ENCODE measurements at regions not wholly inside any gene's neighbourhood (a gene's known extent, or its start where the extent isn't known, plus 50 kb on each side); places are given as distances from the start of the nearest gene placed in this dataset.
A peak's percentile ranks its signal among the peaks of the same experiment; 100 is the strongest.

DNA sequence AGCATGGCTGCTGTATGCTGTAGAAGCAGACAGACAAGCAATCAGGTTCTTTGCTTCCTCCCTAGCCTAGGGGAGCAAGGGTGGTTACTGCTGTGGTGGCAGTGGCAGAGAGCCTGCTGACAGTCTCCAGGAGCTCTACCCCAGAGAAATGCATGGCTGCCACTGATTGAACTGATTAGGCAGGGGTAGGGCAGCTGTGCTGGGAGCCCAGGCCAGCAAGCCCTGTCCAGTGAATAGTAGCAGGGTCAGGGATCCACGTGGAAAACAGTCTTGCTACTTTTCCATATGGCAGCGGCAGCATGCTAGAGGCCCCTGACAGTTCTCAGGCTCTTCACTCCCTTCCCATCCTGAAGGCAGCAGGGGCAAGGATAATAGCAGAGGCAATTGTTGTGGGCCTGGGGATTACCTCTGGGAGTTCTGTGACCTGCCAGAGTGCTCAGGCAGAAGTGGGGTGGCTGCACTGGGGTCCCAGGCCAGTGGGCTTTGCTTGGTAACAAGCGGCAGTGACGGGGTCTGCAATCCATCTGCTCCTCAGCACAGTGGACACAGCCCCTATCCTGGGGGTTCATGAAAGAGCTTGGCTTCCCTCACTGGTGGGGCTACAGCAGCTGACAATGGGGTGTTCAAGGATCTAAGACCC lies 558.8 kb upstream of the GHITM start:
- no peak for DNase-seq (ENCODE audit: low read depth)

- no peak for DNase-seq (ENCODE audit: low read depth)
Observed at GRCh38 chr10:83582407-83583095, 556.8 kb upstream of the GHITM start.

DNA sequence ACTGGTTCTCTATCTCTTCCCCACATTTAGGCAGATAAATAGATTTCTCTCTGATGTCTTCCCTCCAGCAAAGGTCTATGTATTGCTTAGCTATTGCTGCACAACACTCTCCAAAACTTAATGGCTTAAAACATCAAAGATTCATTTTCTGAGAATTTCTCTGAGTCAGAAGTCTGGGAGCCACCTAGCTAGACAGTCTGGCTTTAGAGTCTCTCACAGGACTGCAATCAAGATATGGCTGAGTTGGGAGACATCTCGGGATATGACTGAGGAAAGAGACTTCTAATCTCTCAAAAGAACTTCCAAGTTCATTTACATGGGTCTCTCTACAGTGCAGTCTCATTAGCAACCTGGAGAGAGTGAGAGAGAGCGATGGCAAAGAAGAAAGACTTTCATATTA lies 553.6 kb upstream of the GHITM start:
- no peak for DNase-seq (ENCODE audit: low read depth)

DNA sequence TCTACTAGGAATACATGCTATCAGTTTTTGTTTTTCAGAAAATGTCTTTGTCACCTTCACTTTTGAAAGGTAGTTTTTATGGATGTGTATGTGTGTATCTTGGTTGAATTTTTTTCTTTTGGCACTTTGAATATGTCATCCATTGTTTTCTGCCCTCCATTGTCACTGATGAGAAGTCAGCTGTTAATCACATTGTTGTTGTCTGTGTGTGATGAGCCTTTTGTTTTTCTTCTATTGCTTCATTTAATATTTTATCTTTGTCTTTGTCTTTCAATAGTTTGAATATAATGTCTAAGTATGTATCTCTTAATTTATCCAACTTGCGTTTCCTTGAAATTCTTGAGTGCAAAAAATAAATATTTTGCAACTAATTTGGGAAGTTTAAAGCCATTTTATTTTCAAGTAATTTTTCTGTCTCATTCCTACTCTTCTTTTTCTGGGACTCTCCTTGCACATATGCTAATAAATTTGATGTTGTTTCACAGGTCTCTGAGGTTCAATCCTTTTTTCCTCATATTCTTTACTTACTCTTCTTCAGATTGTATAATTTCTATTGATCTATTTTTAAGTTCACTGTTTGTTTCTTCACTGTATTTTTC lies 546.9 kb upstream of the GHITM start:
- DNase-seq (ENCODE audit: low read depth): no peak

DNA sequence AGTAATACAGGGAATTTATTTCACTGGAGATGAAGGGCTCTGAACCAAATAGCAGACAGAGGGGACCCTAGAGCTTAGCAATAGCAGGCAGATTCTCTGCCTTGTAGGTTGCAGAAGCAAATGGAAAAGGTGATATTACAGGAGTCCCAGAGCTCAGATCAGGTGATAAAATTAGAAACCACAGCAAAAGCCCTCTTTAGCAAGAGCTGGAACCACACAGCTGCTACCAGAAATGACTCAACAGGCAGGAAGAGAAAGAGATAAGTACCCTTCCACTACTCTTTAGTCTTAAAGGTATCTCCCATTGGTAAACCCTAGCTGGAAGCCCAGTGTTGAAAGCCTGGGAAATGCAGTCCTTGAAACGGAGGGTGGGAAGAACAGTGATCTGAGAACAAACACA lies 535.6 kb upstream of the GHITM start:
- peak; percentile 38 for DNase-seq (ENCODE audit: low read depth)

- DNase-seq (ENCODE audit: low read depth): no peak
Observed at GRCh38 chr10:83605783-83606630, 533.3 kb upstream of the GHITM start.

DNA sequence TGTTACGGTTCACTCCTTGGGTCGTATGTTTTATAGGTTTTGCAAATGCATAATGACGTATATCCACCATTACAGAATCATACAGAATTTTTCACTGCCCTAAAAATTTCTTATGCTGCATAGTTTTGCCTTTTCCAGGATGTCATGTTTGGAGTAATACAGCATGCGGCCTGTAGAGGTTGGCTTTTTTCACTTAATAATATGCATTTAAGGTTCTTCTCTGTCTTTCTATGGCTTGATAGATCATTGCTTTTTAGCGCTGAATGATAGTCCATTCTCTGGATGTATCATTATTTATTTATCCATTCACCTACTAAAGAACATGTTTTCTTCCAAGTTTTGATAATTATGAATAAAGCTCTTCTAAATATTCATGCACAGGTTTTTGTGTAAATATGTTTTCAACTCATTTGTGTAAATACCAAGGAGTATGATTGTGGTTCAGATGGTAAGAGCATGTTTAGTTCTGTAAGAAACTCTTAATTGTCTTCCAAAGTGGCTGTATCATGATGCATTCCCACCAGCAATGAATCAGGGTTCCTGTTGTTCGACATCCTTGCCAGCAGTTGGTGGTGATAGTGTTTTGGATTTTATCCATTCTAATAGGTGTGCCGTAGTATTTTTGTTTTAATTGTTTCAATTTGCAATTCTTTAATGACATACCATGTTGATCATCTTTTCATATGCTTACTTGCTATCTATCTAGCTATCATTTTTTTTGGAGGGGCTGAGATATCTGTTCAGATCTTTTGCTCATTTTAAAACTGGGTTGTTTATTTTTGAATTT lies 531.2 kb upstream of the GHITM start:
- peak; percentile 17 for DNase-seq (ENCODE audit: low read depth)

DNA sequence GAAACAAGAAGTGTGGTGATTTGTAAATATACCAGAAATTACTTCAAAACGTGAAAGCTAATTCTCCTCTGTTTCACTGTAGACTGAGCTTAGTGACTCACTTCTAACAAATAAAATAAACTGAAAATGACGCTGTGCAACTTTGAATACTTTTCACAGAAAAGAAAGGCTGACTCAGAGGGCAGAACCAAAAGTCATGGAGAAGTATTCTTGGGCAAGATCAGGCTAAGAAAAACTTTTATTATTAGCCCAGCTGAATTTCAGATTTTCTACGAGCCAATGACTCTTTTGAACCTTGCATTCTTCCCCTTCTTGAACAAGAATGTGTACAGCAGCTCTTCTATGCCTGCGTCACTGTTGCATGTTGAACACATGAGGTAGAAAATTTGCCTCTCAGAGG lies 527.3 kb upstream of the GHITM start:
- peak; percentile 64 for DNase-seq (ENCODE audit: low read depth)

DNA sequence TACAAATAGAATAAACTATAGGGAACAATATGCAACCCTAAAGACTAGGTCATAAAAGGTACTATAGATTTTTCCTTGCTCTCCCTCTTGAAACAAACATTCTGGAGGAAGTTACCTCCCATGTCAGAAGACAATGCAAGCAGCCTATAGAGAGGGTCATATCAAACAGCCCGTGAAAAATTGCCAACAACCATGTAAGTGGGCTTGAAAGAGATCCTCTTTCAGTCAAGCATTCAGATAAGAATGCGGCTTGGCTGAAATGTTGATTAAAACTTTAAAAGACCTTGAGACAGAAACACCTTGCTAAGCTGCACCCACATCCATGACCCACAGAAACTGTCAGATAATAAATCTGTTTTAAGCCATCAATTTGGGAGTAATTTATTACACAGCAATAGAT lies 526.6 kb upstream of the GHITM start:
- no peak for DNase-seq (ENCODE audit: low read depth)

- no peak for DNase-seq (ENCODE audit: low read depth)
Observed at GRCh38 chr10:83617172-83617571, 522.1 kb upstream of the GHITM start.

GRCh38 chr10:83617692-83618545 lies 521.4 kb upstream of the GHITM start:
- DNase-seq (ENCODE audit: low read depth): no peak

DNA sequence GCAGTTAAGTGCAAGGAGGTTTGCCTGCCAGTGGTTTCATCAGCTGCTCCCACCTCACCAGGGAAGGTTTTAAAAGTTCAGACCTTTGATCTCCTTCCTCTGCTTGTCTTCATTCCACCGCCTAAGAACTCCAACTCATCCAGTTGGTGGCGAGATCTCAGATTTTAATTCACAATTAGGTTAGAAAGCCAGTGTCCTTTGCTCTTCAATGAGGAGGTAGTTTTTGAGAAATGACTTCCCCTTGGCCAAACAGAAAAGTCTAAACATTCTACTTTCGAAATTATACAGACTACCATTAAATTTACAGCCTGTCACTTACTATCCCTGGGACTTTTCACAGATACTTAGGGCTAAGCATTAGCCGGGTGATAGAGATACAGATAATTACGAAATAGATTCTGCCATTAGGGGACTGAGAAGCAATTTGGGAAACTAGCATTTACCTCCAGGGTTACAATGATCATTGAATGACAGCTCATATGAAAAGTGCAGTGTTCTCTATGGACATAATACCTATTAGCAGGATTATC lies 513.4 kb upstream of the GHITM start:
- no peak for DNase-seq (ENCODE audit: low read depth)

- no peak for DNase-seq (ENCODE audit: low read depth)
Observed at GRCh38 chr10:83632701-83633100, 506.6 kb upstream of the GHITM start.

DNA sequence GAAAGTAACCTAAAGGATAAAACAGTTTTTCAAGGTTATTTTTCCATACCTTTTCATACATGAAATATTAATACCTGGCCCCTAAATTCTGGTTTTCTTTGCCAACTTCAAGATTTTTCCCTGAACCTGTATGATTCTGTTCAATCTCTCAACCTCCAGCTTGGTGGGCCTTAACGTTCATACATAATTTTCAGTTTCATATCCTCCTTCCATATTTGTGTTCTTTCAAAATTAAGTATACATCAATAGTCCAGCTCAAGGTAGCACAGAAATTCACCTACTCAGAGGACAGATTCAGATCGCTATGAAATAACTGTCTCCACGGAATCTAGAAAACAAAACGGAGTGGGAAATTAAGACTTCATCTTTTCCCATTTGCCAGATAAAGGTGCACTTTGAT lies 505.8 kb upstream of the GHITM start:
- DNase-seq (ENCODE audit: low read depth): no peak

DNA sequence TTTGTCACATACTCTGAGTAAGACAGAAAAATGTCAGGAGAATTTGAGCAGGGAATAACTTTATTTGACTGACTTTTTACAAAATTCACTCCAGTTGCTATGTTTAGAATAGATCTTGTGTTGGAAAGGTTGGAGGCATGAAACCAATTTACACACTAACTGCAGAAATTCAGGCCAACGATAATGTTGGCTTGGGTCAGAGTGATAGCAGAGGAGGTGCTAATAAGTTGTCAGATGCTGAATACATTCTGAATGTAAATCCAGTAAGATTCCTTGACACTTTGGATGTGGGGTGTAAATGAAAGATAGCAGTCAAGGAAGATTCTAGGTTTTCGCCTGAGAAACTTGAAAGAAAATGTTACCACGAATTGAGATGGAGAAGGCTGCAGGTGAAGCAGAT lies 502.5 kb upstream of the GHITM start:
- DNase-seq (ENCODE audit: low read depth): no peak

- DNase-seq (ENCODE audit: low read depth): no peak
Observed at GRCh38 chr10:83647526-83647925, 491.8 kb upstream of the GHITM start.

GRCh38 chr10:83648201-83648600 lies 491.1 kb upstream of the GHITM start:
- no peak for DNase-seq (ENCODE audit: low read depth)

DNA sequence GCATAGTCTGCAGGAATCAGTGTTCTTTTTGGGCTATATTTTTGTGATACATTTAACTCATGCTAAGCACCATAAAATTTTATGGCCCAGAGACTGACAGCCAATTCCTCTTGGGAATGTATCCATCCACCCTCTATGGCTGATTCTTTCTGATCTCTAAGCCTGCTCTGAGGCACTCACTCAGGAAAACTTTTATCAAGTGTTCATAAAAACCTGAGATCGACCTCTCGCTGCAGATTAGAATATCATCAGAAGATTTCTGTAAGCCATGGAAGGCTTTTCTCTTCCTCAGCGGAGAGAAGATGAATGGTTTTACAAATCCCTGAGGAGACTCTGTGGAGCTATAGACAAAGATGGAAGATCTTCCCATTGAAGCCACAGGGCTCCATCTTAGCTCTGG lies 489.8 kb upstream of the GHITM start:
- DNase-seq (ENCODE audit: low read depth): no peak

GRCh38 chr10:83654689-83655088 lies 484.6 kb upstream of the GHITM start:
- DNase-seq (ENCODE audit: low read depth): no peak

GRCh38 chr10:83656924-83657323 lies 482.4 kb upstream of the GHITM start:
- no peak for DNase-seq (ENCODE audit: low read depth)

DNA sequence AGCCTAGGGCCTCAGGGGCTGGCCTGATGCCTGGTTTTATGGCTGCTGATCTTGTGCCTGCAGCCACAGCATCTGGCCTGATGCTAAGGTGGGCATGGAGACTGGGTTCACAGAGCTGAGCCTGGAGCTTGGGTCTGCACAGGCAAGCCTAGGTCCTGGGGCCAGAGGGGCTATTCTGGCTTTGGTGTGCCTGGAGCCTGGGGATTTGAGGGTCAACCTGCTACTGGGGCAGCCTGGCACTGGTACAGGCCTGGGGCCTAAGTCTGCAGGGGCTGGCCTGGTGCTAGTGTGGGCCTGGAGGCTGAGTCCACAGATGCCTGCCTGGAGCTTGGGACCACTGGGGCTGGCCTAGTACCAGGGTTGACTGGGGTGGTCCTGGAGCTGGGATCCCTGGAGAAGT lies 481.8 kb upstream of the GHITM start:
- DNase-seq (ENCODE audit: low read depth): no peak
